GM18861 (cell line): ENCODE measurements at regions not wholly inside any gene's neighbourhood (a gene's known extent, or its start where the extent isn't known, plus 50 kb on each side); places are given as distances from the start of the nearest gene placed in this dataset.
"Not testable (repeated sequence)": the region's sequence is repeated elsewhere in the genome, so short reads cannot be mapped to it uniquely, and the experiment has no call there.

Source experiments
- ATAC-seq: cut with Tn5 transposase; IDR thresholded peaks from one replicate; pipeline ENCODE4 v1.9.1; 2021; ENCODE audit not compliant: unreplicated experiment

GRCh38 chr2:64742678-64743077 lies 89.0 kb upstream of the SERTAD2 start:
- no peak for ATAC-seq

DNA sequence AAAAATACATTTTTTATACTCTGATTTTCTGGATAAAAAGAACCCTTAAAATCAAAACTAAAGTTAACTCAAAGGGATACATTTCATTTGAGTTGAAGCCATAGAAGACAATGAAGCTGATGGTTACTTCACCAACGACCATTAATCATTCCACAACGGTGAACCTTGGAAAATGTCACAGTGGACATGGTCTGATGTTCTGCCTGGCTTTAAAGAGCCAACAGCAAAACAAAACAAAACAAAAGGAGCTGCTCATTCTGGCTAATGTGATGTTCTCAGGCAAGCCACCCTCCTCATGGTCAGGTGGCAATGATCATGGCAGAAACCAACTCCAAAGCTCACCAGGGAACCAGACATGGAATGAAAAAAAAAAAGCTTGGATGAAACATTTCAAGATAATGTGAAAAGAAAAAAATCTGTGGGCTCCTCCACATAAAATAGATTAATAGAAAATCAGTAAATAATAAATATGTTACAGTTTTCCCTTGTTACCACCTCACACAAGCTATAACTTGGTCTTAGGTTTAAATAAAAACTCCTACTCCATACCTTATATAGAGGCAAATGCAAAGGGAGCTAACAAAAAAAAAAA lies 90.1 kb upstream of the SERTAD2 start:
- no peak for ATAC-seq

DNA sequence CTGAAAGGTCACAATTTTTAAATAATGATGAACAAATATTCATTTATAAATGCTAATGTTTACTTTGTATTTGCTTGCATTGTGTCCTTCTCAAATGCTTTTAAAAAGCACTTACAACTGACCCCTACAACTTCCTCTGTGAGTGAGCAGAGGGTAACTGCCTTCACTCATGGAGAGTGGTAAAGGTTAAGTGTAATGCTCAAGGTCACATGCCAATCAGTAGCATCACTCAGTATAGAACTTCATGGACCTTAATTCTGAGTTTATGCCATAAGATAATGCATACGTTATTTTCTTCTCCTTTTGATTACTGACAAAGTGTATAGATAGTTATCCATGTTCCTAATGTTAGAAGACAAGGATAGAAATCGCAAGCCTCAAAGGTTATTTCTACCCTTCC lies 91.8 kb upstream of the SERTAD2 start:
- ATAC-seq = no peak

DNA sequence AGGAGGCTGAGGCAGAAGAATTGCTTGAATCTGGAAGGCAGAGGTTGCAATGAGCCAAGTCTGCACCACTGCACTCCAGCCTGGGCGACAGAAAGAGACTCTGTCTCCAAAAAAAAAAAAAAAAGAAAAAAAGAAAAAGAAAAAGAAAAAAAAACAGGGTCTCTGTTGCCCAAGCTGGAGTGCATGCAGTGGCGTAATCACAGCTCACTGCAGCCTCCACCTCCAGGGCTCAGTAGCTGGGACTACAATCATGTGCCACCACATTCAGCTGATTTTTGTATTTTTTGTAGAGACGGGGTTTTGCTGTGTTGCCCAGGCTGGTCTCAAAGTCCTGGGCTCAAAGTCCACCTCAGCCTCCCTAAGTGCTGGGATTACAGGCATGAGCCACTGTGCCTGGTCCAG lies 94.0 kb upstream of the SERTAD2 start:
- ATAC-seq = not testable (repeated sequence)

- no peak for ATAC-seq
Measured at GRCh38 chr2:64748147-64748546, 94.4 kb upstream of the SERTAD2 start.

- ATAC-seq = no peak
Measured at GRCh38 chr2:64748561-64748960, 94.8 kb upstream of the SERTAD2 start.

GRCh38 chr2:64749446-64749845 lies 95.7 kb upstream of the SERTAD2 start:
- ATAC-seq = no peak

DNA sequence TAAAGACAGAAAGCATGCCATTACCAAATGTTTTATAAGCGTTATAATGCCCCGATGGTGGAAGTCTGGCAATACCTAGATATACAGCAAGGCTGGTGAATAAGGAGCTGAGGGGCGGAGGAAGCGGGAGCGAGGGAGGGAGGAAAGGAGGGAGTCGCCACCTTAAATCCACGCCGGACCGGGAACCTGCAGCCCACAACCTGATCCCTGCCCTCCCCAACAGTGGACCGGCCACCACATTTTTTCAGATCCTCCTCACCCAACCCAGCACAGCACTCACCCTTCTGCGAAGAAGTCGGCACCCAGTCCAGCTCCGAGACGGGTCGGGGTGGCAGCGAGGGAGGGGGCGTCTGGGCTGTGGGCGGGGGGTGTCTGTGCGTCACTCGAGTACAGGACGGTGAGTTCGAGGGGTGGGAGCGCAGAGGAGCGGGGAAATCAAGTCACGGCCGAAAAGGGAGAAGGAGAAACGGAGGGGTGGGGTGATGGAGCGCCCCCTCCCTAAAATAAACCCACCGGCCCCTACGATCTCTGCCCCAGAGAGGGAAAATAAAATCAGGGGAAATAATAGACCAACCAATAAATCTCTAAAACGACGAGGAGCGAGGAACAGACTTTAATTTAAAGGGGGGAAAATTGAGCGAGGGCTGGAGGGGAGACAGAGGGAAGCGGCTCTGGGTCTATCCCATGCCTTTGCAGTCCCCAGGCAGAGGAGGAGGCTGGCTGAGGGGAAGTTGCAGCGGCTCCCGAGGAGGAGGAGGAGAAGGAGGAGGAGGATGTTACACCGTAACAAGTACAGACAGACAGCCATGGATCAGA lies 96.5 kb upstream of the SERTAD2 start:
- no peak for ATAC-seq

- peak; percentile 66 for ATAC-seq
Measured at GRCh38 chr2:64750817-64751285, 97.1 kb upstream of the SERTAD2 start.

DNA sequence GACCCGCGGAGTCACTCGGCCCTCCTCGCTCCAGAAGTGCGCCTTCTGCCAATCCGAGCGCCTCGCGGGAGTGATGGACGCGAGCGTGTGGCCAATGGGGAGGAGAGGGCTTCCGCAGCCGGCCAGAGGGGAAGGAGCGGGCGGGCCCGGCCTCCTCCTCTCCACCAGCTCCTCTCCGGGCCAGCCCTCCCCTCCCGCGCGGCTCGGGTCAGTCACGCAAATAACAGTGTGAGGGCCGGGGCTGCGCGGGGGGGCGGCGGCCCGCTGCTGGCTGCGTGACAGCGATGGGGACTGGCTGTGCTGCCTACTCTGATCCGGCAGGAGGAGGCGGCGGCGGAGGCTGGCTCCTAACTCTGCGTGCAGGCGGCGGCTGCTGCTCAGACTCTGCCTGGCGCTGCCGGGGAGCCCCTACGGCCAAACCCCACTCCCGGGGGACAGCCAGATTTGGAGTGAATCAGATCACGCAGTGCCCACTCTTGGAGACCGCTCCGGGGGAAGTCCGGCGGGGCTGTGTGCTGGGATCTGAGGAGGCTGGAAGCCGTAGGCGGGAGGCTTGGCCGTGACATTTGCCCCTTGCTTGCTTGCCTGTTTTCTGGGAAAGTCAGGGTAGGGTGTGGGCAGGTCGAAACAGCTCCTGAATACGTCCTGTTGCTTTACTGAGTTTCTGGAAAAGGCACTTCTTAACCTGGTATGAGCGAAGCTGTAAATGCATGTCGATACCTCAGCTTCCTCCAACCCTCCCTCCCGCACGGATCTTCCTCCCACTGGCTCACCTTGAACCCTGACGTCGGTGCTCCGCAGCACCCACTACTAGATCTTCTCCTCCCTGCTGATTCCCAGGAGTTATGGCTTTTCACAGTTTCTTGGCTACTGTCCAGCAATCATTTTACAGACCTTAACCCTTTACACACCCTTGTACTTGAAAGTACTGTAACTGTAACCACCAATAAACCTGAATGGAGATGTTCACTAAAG lies 97.9 kb upstream of the SERTAD2 start:
- peak; percentile 75 for ATAC-seq

- no peak for ATAC-seq
Measured at GRCh38 chr2:64753399-64753798, 99.7 kb upstream of the SERTAD2 start.

- no peak for ATAC-seq
Measured at GRCh38 chr2:64754570-64754969, 100.9 kb upstream of the SERTAD2 start.

DNA sequence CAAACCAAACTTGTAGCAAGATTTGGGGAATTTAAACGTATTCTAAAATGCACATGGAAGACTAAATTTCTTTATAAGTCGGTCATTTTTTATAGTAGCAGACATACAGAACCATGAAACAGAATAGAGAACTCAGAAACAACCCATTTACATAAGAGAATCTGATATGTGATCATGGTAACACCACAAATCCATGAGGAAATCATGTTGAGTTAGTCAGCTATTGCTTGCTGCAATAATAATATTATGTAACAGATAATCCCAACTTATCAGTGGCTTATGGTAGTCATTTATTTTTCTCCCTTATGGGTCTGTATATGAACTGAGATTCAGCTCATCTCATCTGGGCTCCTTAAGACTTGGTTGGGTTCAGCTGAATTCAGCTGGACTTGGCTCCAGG lies 103.4 kb upstream of the SERTAD2 start:
- no peak for ATAC-seq

DNA sequence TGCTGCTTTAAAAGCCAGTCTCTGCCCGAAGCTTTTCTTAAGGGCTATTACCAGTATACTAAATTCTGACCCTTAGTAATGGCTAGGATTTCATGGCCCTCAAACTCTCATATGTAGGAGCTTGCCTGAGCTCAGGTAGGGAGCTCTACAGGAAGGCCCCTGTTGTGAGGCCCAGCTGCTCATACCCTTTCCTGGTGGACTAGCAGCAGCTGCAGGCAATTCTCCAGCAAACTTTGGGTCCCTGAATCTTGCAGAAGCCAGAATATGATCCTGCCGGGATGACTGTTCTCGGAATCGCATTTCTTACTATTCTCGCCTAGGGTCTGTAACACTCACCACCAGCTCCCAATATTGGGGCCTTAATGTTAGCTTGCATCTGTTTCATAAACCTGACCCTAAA lies 106.4 kb upstream of the SERTAD2 start:
- no peak for ATAC-seq

DNA sequence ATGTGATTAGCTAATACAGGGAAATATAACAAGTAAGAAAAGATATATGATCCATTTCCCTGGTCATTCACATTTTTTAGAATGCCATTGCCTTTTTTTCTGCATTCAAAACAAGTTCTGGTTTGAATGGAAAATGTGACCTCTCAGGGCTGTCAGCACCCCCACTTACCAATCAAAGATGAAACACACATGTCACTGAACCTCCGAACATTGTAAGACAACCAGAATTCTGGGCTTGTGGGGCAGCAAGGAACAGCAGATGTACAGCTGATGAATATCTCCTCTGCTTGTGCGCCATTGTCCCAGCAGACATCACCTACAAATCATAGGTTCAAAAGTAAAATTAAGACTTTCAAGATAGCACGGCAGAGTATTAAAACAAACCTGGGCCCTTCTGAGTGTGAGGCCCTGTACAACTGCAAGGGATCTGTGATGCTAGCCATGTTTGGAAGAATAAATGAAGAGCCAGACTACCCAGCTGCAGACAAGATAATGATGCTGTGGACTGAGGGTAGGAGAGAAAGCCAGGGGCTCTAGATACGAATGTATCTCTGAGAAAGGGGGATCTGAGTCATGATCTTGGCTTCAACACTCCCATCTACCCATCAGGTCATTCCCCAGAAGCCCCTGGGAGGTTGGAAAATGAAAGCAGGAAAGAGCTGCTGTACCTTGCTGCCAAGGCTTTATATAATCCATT lies 108.7 kb upstream of the SERTAD2 start:
- ATAC-seq = no peak

- ATAC-seq = no peak
Measured at GRCh38 chr2:64763126-64763525, 109.4 kb upstream of the SERTAD2 start.

- ATAC-seq = no peak
Measured at GRCh38 chr2:64765160-64765805, 111.6 kb upstream of the SERTAD2 start.

- ATAC-seq = peak; percentile 42
Measured at GRCh38 chr2:64766841-64767669, 113.3 kb upstream of the SERTAD2 start.

GRCh38 chr2:64767670-64768468 lies 114.2 kb upstream of the SERTAD2 start:
- peak; percentile 67 for ATAC-seq
